ENCODE measurements at regions not wholly inside any gene's neighbourhood (a gene's known extent, or its start where the extent isn't known, plus 50 kb on each side); places are given as distances from the start of the nearest gene placed in this dataset.

GRCh38 chr6:27795697-27796494 lies 116.3 kb downstream of the OR2B2 start (continued):
- TF ChIP-seq ZBED4 (CRISPR knock-in tag; IDR thresholded peaks at IDR 0.05; ENCODE audit: borderline replicate concordance) = peak; percentile 28; the same call in 1 of the 2 replicates
- TF ChIP-seq ZNF18 (CRISPR knock-in tag; IDR thresholded peaks at IDR 0.05; ENCODE audit: insufficient replicate concordance) = no peak
- TF ChIP-seq ZNF17 (CRISPR knock-in tag; IDR thresholded peaks at IDR 0.05) = no peak
- TF ChIP-seq TSC22D2 (CRISPR knock-in tag; IDR thresholded peaks at IDR 0.05; ENCODE audit: borderline replicate concordance) = no peak
- TF ChIP-seq RAD21 (CRISPR knock-in tag; IDR thresholded peaks at IDR 0.05) = peak; percentile 76
- no peak for TF ChIP-seq RNF219 (CRISPR knock-in tag; IDR thresholded peaks at IDR 0.05)
- no peak for TF ChIP-seq ZNF354B (CRISPR knock-in tag; IDR thresholded peaks at IDR 0.05)
- peak; percentile 85; the same call in 1 of the 2 replicates for TF ChIP-seq CHD4 (IDR thresholded peaks at IDR 0.05; ENCODE audit: borderline replicate concordance, low read length)
- peak; percentile 62; the same call in 1 of the 2 replicates for TF ChIP-seq RFXANK (CRISPR knock-in tag; IDR thresholded peaks at IDR 0.05)
- no peak for TF ChIP-seq EZH2 (conservative IDR thresholded peaks at IDR 0.05; ENCODE audit: low read depth, low read length)
- no peak for TF ChIP-seq THAP8 (CRISPR knock-in tag; IDR thresholded peaks at IDR 0.05; ENCODE audit: borderline replicate concordance)
- TF ChIP-seq RBM22 (optimal IDR thresholded peaks at IDR 0.05; ENCODE audit: low read length) = peak; percentile 93
- peak; percentile 91 for TF ChIP-seq SMAD3 (CRISPR knock-in tag; IDR thresholded peaks at IDR 0.05)
- no peak for TF ChIP-seq NFYB (CRISPR knock-in tag; IDR thresholded peaks at IDR 0.05)
- TF ChIP-seq TRIM22 (IDR thresholded peaks at IDR 0.05) = no peak
- TF ChIP-seq ZNF644 (CRISPR knock-in tag; IDR thresholded peaks at IDR 0.05; ENCODE audit: low read depth) = peak; percentile 44; the same call in 1 of the 2 replicates
- peak; percentile 92 for TF ChIP-seq HOXA5 (CRISPR knock-in tag; IDR thresholded peaks at IDR 0.05)
- TF ChIP-seq DPF2 (CRISPR knock-in tag; IDR thresholded peaks at IDR 0.05; ENCODE audit: borderline replicate concordance, low read depth) = no peak

Measured in HepG2 (cell line).